HG03520 (cell line): ENCODE measurements at regions not wholly inside any gene's neighbourhood (a gene's known extent, or its start where the extent isn't known, plus 50 kb on each side); places are given as distances from the start of the nearest gene placed in this dataset.

ENCODE experiments used
- ATAC-seq: cut with Tn5 transposase; IDR thresholded peaks from one replicate; pipeline ENCODE4 v1.9.1; 2021; ENCODE audit warnings: mild to moderate bottlenecking, moderate library complexity; ENCODE audit not compliant: unreplicated experiment

- no peak for ATAC-seq
These were observed 145.4 kb upstream of the SIX2 start for GRCh38 chr2:45154606-45155155.

GRCh38 chr2:45154144-45154543, 144.9 kb upstream of the SIX2 start:
- ATAC-seq, result no peak

- no peak for ATAC-seq
These were observed 143.9 kb upstream of the SIX2 start for GRCh38 chr2:45153121-45153520.

- no peak for ATAC-seq
These were observed 143.4 kb upstream of the SIX2 start for GRCh38 chr2:45152691-45153090.

GRCh38 chr2:45145073-45145899, 136.0 kb upstream of the SIX2 start:
- ATAC-seq, result no peak

GRCh38 chr2:45141883-45142866, 132.9 kb upstream of the SIX2 start:
- ATAC-seq, result peak; percentile 61

- no peak for ATAC-seq
These were observed 131.4 kb upstream of the SIX2 start for GRCh38 chr2:45140675-45141074.

- no peak for ATAC-seq
These were observed 129.7 kb upstream of the SIX2 start for GRCh38 chr2:45138904-45139303.

- ATAC-seq, result no peak
These were observed 128.9 kb upstream of the SIX2 start for GRCh38 chr2:45137966-45138695.

- ATAC-seq, result no peak
These were observed 125.5 kb upstream of the SIX2 start for GRCh38 chr2:45134726-45135125.

- no peak for ATAC-seq
These were observed 124.8 kb upstream of the SIX2 start for GRCh38 chr2:45134014-45134413.

- ATAC-seq, result no peak
These were observed 123.3 kb upstream of the SIX2 start for GRCh38 chr2:45132551-45132950.

GRCh38 chr2:45131587-45131986, 122.3 kb upstream of the SIX2 start:
- no peak for ATAC-seq

GRCh38 chr2:45130736-45131135, 121.5 kb upstream of the SIX2 start:
- no peak for ATAC-seq

- no peak for ATAC-seq
These were observed 119.3 kb upstream of the SIX2 start for GRCh38 chr2:45128580-45128997.

- no peak for ATAC-seq
These were observed 118.6 kb upstream of the SIX2 start for GRCh38 chr2:45127891-45128290.

GRCh38 chr2:45127321-45127720, 118.1 kb upstream of the SIX2 start:
- no peak for ATAC-seq

- no peak for ATAC-seq
These were observed 116.0 kb upstream of the SIX2 start for GRCh38 chr2:45125232-45125631.

GRCh38 chr2:45124456-45124855, 115.2 kb upstream of the SIX2 start:
- no peak for ATAC-seq

- ATAC-seq, result no peak
These were observed 114.4 kb upstream of the SIX2 start for GRCh38 chr2:45123521-45124191.
